Fibroblast of upper back skin (primary cell): ENCODE measurements at regions not wholly inside any gene's neighbourhood (a gene's known extent, or its start where the extent isn't known, plus 50 kb on each side); places are given as distances from the start of the nearest gene placed in this dataset.

Experiments used
- DNase-seq: peaks from one replicate; pipeline ENCODE4 v3.0.0-alpha.2; 2013

DNA sequence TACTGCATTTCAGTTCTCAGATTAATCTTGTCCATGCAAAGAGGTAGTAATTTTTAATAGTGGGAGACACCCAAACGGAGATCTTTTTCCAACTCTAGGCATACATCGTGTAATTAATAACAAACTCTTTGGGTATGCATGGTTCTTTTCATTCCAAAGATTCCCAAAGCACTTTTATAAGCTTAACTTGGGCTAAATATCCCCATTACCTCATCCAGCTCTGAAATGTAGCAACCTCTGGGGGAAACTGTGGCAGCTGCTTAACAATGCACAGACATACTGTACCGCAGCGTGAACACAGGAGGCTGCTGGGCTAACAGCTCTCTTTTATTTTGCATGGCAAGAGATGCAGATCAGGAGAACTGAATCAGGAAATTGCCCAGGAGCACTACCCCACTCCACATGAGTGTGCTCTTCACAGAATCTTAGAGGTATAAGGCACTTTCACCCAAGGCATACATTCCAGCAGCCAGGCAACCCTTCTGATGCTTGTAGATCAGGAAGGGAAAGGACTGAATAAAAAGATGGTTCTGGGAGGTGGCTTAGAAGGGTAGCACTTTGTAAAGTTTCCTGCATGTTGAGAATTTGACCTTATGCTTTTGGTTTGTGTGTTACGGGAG, 114.4 kb upstream of the GLI3 start:
- peak; percentile 88 for DNase-seq

DNA sequence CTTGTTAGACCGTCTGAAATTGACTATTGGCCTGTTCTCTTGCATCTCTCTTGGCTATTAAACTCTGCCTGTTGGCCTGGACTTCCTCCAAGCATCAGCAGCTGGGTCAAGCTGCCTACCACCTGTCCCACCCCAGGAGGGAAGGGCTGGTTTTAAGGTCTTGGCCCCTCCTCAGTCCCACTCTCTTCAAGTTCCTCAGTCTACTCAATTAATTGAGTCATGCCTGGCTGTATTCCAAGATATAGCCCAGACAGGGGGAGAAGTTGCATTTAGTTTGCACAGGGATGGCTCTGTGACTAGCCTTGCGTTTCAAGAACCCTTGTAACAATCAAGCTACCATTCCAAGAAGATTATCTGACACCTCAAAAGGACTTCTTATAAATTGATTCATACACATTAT, 113.8 kb upstream of the GLI3 start:
- peak; percentile 88 for DNase-seq

DNA sequence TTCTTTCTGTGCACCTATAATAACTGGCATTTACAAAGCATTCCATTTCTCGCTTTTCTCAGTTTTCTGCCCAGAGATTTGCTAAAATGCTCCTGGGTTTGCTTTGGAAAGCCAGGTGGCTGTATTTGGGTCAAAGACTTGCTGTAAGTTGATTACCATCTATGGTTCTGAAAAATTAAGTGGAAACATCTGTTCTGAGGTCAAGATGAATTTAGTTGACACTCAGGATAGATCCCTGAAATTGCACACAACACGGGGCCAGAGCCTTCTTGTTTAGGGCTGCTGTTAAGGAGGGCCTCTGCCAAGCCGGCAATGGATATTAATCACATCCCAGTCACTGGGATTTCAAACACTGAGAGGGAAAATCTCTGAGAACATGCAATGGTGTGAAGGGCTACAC, 111.6 kb upstream of the GLI3 start:
- DNase-seq = peak; percentile 47

DNA sequence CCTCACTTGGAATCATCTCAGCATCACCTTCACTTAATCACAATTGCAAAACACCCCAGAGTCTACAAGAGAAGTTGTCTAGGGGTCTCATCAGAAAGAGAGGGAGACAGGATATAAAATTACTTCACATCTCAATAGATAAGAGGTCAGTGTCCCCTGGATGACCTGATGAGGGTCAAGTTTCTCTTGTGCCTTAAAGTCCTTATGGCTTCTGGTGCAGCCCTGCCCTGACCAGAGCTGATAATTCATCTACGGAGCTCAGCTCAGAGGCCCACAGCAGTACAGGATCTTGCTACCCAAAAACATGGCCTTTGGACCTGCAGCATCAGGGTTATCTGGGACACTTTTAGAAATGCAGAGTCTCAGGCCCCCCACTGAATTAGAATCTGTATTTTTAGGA, 111.1 kb upstream of the GLI3 start:
- DNase-seq = no peak

DNA sequence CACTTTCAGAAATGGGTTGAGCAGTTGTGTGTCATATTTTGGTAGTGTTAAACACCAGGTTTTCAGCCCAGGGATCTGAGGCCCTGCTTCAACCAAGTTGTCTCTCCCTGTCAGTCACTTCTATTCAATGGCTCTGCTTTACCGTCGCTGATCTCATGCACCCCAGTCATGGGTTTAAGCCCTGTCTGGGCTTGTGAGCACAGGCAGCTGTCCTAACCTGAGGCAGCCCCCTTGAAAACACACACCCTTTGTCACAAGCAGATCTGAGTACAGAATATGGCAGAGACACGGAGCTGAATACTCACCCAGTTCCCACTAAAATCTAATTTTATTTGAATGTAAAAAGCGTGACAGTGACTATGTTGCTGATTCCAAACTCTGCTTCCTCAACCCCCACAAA, 110.6 kb upstream of the GLI3 start:
- no peak for DNase-seq

DNA sequence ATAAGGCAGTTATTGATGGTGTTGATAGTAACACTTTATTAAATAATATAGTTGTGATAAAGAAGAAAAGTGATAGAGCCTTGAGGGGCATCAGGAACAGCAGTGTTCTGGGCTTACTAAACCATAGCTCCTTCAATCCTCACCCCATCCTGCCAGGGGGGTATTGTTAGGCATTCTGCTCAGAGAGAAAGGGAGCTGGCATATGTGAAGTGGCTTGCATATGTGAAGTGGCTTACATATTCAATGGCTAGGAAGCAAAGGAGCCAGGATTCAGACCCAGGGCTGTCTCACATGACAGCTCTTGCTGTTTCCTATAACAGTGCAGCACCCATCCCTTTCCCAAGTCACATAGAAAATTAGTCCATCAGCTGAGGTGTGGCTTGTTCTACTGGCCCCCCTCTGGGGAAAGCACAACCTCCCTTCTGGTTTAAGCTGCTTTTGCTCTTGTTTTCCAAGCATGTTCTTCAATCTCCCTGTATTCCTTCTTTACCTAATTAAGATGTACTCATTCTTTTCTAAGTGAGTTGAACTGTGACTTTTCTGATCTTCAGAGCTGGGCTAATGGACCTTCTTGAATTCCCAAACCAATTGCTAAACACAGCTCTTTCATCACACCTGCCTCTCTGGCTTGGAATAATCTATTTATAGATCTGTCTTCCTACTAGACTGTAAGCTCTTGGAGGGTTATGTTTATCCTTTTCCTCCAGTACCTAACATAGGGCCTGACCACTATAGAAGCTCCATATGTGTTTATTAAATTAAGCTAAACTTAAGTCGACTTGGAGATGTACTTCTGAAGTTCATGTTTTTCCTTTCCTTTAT, 108.7 kb upstream of the GLI3 start:
- no peak for DNase-seq

DNA sequence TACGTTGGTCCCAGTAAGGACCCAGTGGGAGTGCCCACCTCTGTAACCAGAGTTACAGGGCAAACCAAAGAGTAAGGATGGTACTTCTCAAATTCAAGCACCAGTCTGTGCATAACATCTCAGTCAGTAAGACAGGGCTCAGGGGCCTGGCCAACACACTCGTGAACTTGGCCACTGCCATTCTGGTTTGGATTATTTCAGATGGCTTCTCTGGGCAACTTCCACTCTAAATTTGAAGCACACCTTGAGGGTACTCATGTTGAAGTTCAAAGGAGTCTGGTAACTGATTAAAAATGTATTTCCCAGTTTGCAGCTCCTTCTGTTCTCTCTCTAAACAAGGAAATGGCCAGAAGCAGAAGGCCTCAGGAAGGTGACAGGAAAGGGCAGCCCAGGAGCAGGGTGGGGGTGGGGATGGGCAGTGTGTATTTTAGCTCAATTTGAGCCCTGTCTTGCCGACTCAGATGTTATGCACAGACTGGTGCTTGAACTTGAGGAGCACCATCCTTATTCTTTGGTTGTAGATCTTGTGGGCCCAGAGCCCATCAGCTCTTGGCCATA, 107.3 kb upstream of the GLI3 start:
- no peak for DNase-seq

DNA sequence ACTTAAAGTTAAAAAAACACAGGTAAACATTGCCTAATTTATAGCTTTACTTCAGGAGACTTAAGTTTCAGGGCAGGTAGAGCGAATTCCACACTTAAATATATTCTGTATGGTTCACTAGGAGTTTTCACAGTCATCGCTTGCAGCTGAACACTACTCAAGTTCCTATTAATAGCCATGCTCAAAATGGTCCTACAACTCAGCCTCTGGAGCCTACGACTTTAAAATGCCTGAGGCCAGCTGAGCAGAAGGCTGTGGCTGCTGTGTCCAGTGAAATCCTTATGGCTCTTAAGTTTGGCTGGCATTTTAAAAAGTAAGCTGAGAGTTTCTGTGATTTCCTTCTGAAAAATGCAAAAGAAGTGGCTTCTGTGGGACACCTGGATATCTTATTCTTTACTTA, 105.4 kb upstream of the GLI3 start:
- no peak for DNase-seq

DNA sequence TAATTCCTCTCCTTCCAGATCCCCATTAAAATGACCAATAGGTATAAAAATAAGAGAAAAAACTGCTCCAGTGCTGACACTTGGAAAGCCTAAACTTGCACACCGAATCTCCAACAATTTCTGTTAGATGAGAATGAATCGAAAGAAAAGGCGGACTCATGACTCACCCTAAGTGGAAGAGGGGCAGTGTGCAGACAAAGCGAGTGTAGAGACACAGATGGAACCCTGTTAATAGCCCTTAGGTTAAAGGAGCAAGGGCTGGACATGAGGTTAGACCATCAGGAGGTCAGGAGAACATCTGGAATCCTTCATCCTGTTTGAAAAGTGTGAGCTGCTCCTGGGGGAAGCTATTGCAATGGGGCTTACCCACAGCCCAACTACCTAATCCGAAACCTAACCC, 103.4 kb upstream of the GLI3 start:
- peak; percentile 12 for DNase-seq

DNA sequence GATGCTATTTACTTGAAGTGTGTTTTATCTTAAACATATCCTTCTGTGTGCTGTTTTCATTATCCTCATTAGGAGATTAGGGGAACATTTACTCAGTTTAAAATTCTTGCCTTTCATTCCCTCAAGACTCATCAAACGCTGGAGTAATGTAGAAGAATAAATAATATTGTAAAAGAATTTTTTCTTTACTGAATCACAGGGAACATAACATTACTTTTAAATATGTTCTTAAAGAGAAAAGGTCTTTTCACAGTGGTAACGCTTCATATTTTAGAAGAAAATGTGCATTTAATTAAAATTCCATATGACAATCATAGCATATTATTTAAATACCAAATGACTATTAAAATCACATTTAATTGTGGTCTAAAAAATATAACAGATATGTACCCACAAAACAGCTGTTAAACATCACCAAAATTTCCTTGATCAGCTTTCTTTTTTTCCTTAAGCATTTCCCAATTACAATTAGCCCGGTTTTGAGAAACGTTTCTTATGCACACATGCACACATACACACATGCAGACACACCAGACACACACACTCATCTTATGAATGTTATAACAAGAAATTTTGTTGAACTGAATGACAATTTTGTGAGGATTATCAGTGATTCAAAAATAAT, 102.0 kb upstream of the GLI3 start:
- peak; percentile 78 for DNase-seq

DNA sequence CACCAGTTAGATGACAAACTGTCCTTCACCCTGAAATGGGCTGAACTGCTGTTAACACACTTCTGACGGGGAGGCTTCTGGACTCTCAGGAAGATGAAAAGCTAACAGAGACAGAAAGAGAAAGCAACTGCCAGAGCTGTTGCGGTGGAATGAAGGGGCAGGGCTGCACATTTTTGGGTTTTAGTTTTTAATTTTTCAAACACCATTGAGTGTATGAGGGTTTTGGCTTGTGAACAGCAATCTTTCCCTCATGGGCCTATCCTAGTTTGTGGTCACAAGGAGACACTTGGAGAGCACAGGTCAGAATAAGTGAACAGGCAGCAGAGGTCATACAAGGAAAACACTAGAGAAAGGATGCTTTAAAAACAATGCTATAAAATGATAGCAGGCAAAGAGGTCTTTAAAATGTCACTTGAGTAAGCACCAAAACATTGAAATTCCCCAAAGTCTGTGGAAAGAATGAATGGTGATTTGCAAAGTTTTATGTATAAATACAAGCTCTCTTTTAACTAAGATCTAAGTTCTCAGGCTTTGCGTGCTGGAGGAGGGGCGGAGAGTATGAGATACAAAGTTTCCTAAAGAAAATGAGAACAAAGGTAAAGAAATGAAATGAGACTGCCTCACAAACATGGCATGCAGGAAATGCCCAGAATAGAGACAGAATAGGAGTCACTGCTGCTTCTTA, 101.4 kb upstream of the GLI3 start:
- peak; percentile 72 for DNase-seq

DNA sequence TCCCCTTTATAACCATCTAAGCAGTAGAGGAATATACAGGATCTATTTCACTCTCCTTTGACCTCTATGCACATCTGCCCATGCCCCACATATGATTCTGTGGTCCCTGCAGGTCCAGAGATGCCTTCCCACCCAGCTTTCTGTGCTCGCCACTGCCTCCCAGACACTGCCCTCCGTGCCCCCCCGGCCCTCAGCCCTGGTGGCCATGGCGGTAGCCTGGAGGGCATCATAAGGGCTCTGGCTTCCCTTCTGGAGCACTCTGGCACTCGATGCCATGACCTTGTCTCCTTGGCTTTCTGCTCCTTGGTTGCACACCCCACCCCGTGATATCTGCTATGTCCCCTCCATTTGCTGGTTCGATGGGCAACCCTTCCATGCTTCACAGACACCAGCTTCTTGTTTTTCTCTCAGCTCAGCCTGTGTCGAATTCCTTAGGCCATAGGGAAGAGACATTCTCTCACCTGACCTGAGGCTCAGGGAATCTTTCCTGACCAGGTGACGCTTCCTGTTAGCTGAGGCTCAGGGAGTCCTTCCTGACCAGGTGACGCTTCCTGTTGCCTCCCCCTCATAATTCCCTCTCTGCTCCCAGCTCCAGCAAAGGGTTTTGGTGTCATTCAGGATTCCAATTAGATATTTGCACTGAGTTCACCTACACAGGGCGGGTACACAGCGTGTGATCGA, 100.4 kb upstream of the GLI3 start:
- DNase-seq = no peak

DNA sequence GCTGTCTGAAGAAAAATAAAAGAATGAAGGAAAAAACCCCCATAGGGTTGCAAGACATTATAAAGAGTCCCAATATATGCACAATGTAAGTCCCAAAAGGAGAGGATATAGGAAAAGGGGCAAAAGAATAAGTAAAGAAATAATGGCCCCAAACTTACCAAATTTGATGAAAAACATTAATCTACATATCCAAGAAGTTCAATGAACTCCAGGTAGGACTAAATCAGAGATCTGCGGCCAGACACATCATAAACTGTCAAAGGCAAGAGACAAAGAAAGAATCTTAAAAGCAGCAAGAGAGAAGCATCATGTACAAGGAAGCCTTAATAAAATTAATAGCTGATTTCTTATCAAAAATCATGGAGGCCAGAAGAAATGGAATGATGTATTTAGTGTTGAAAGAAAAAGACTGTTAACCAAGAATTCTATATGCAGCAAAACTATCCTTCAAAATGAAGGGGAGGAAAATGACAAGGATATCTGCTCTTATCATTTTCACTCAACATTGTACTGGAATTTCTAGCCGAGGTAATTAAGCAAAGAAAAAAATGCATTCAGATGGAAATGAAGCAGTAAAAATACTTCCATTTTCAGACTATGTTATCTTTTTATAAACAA, 95.7 kb upstream of the GLI3 start:
- no peak for DNase-seq

DNA sequence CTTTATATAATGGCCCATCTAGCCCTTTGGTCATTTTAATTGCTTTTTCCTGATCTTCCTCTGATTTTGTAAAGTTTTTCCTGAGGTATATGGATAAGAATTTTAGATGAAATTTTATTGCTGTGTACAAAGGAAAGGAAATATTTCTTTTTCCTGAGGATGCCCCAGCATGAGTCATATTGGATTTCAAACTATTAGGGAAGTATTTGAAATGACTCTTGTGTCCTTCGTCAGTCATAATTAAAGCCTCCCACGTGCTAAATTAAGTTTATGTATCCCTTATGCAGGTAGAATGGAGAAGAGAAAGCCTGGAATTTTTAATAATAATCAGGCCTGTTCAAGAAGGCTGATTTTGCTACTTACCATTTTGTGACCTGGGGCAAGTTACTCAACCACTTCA, 82.6 kb upstream of the GLI3 start:
- peak; percentile 13 for DNase-seq

DNA sequence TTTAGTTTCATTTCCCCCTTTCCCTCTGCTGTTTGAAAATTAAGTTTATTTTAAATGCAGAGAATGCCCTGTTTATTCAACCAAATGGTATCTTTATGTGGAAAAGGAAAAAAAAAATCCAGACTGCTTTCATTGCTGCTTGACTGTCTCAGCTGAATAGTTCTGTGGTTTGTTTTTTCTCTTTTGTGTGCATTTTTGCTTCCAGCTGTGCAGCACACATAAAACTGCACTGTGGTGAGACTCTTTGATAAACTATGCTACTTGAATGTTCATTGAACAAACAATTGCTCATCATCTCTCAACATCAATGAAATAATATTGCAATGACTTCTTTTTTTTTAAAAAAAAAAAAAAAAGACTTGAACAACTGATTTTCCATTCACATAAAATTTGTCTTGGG, 78.6 kb upstream of the GLI3 start:
- DNase-seq = peak; percentile 88

DNA sequence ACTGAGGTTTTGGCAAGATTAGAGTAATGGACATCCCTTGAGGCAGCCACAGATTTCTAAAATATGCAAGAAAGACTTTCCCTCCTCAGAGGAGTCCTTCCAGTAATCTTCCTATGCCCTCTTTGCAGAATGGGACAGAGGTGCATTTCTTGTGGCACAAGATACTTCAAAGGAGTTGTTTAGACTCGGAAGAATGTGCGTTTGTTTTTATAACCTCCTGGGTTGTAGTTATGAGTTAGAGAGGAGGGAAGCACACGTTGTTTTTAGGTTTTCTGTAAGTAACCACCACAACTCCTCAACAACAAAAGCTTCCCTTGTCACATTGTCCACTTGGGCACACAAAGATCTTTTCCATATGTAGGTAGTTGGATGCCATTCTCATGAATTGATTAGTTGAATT, 78.1 kb upstream of the GLI3 start:
- DNase-seq = no peak

DNA sequence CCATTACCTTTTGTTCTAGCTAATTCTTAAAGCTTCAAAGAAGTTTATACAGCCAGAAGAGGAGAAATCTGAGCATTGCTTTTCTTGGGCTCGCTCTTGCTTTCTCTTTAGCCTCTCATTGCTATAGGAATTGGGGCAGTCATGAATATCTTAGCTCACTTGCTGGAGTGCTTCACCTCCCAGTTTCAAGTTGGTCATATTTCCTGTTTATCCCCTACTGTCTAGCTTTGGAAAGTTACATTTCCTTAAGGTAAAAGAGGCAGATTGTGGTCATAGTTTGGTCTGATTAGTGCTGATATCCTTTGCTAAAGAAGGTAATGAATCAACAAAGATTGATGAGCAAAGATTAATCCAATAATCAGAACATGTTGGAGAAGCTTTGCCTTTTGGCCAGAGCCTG, 77.7 kb upstream of the GLI3 start:
- DNase-seq = peak; percentile 49

DNA sequence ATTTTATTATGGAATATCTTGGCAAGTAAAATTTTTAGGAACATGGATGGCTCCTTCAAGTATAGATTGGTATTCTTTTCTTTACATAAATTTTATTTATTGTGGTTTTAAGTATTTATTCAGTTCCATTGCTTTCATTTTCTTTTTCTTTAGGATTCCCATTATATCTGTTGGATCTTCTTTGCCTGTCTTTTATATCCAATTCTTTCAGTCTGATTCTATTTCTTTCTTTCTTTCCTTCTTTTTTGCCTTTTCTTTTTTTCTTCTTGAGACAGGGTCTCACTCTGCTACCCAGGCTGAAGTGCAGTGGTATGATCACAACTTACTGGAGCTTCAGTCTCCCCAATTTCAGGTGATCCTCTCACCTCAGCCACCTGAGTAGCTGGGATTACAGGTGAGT, 74.2 kb upstream of the GLI3 start:
- no peak for DNase-seq

DNA sequence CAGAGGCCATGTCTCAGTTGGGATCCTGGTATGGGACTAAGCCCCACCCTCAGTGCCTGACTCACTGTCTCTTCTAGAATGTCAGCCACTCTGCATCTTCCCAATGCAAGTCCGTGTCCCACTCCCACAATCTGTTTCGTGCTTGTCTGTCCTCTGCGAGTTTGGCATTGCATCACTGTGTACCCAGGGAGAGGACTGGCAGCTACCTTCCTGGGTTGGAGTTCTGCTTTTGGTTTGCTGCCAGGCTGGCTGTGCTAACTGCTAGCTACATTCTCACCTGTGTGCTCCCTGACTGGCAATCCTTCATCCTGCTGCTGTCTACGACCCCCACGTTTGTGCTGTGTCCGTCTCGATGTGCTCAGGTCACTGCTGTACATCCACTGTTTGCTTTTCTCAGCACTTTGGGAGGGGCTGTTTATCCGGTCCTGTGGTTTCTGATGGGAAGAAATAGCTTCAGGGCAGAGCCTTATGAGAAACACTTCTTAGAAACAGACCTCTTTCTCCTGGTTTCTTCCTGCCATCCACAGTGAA, 56.0 kb upstream of the GLI3 start:
- DNase-seq = no peak

DNA sequence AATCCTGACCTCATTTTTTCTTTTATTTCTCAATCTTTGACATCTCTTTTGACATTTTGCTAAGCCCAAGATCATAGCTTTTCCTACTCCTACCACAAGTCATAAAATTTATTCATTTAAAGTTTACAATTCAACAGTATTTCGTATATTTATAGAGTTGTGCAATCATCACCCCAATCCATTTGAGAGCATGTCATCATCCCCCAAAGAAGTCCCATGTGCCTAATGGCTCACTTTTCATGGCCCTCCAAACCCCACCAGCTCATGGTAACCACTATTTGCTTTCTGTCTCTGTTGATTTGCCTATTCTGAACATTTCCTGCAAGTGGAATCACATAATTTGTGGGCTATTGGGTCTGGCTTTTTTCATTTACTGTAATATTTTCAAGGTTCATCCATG, 52.5 kb upstream of the GLI3 start:
- DNase-seq = no peak
